HG03565 (cell line): ENCODE measurements at regions not wholly inside any gene's neighbourhood (a gene's known extent, or its start where the extent isn't known, plus 50 kb on each side); places are given as distances from the start of the nearest gene placed in this dataset.

ENCODE experiments used
- ATAC-seq: cut with Tn5 transposase; IDR thresholded peaks from one replicate; pipeline ENCODE4 v1.9.1; 2021; ENCODE audit warnings: mild to moderate bottlenecking, moderate library complexity; ENCODE audit not compliant: unreplicated experiment

DNA sequence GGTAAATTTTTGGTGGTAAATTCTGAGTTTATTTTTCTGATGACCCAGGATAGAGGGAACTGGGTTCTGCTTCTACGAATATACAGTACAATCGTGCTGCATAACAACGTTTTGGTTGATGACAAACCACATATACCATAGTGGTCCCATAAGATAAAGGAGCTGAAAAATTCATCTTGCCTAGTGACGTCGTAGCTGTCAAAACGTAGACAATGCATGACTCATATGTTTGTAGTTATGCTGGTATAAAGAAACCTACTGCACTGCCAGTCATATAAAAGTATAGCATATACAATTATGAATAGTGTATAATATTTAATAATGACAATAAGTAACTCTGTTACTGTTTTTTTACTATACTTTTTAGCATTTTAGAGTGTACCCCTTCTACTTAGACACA lies 244.0 kb downstream of the GAS1 start:
- no peak for ATAC-seq

- no peak for ATAC-seq
Measured at GRCh38 chr9:86700629-86701028, 246.7 kb downstream of the GAS1 start.

DNA sequence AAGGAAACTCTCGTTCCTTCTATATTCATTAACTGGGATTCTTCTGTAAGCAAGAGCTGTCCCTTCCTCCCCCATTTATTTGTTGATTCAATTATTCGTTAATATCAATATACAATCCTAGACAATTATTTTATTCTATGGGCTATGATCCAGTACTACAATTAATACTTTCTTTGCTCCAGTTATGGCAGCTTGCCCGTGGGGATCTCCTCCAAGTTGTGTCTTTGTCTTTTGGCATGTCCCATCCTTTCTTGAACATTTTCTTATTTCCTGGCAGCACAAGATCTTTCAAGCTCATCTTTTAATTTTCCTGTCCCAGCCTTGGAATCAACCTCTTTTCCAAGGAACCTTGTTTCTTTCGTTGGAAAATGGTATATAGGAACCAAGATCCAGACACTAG lies 249.3 kb downstream of the GAS1 start:
- ATAC-seq: no peak

DNA sequence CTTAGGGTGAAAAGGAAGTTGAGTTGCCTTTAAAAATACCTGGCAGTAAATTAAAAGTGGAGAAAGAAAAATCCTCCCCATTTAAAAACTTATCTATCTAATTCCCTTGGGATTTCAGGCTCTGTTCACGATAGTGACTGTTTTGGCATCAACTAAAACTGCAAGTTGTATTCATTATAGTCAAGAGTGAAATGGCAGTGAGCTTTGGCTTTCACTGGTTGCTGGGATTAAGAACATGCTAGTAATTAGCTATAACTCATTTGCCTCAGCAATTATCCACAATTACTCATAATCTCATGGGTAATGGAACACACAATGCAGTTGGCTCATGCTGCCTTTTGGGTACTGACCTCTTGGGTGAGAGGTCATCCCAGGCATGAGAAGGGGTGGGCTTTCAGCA lies 250.1 kb downstream of the GAS1 start:
- ATAC-seq: no peak

DNA sequence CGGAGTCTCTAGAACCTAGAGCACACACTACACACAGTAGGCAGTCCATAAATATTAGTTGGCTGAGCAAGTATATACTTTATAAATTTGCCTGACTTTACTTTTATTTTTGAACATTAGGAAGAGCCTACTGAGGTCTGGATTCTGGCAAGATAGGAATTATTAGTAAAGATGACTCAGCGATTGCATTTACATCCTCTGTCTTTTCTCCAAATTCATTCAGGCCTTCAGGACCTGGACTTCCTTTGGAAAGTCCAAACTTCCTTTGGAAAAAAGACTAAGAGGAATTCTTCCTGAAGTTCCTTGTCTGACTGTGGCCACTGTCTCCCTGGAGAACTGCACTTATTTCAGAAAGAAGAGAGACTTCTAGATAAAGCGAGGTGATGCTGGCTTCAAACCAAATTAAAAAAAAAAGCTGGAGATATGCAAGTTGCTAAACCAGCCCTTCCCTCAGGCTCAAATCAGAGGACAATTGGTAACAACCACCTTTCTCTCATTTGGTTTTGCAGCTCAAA lies 251.3 kb downstream of the GAS1 start:
- ATAC-seq: no peak

- no peak for ATAC-seq
Measured at GRCh38 chr9:86690034-86690433, 257.3 kb downstream of the GAS1 start.

DNA sequence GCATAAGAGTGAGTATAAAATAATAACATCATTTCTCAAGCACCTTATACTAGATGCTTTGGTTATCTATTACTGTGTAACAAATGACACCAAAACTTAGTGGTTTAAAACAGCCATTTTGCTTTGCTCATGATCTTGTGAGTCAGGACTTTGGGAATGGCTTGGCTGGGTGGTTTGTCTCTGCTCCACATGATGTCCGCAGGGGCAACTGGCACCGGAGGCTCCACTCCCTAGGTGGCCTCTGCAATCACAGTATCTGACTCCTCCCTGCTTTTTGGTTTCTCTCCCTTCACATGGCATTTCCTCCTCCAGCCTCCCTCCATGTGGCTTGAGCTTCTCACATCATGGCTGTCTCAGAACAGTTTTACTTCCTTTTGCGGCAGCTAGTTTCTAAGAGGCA lies 259.5 kb downstream of the GAS1 start:
- ATAC-seq: no peak

DNA sequence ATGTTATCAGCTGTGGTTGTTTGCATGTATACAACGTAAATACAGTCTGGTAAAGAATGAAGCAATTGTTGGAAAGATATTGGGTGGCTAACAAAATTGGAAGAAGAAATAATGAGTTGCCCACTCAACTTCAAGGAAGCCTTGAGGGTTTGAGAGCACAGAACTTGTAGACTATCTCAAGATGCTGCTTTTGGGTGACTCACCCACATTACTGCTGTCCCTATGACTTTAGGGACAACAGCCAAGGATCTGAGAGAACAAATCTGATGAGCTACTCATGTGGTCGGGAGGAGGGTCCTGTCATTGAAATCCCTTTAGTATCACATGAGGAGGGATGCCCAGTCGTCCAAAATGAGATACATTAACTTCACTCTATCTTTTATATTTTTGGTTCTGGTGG lies 261.8 kb downstream of the GAS1 start:
- no peak for ATAC-seq

DNA sequence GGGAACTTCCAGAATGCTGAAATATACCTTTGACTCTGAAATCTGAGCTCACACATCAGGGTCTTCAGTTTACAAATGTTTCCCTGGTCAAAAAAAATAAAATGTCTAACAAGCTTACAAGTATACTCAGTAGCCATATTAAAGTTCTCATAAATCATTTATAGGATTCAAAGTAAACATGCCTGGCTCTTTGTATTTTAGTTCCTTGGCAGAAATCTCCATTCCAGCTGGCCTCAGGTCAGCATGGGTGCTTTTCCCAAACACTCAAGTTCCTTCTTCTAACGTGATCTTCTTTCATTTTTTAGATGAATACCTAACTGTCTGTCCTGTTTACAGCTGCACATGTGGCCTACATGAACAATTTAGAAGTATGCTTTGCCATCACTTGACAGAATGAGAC lies 263.2 kb downstream of the GAS1 start:
- ATAC-seq: no peak

- ATAC-seq: no peak
Measured at GRCh38 chr9:86682240-86682639, 265.1 kb downstream of the GAS1 start.

- ATAC-seq: no peak
Measured at GRCh38 chr9:86679909-86680308, 267.4 kb downstream of the GAS1 start.

- ATAC-seq: no peak
Measured at GRCh38 chr9:86676396-86676795, 270.9 kb downstream of the GAS1 start.

- ATAC-seq: no peak
Measured at GRCh38 chr9:86675805-86676204, 271.5 kb downstream of the GAS1 start.

DNA sequence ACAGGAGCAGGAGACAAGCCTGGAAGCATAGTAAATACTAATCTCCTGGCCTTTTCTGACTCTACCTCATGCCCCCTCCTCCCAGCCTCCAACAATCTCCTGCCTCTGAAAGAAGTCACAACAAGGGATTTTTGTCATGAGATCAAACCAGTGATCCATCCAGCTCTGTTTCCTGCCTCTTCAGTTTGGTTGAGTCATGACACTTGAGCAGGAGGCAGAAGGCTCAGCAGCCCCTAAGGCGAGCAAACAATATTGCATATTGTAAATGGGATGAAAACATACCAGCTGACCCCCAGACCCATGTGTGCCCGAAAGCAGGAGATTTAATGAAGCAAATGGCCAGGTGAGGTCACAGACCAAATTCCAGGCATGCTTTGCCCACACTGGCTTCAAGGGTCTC lies 272.8 kb downstream of the GAS1 start:
- no peak for ATAC-seq

DNA sequence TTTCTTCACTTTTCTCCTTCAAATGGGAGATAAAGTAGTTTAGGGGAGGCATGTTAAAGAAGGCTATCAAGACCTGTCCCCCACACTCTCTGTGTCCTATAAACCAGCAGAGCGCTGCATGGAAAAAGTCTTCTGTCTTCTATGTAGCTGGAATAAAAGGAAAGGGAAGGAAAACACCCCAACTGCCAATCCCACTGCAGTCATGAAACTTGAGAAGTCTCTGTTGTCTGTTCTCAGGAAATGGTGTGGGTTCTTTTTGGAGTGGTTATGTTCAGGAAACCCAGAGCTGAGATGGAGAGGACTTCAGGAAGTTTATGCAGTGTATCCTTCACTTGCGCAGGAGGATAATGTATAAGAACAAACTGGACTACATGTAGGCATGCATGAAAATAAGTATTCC lies 274.3 kb downstream of the GAS1 start:
- no peak for ATAC-seq

DNA sequence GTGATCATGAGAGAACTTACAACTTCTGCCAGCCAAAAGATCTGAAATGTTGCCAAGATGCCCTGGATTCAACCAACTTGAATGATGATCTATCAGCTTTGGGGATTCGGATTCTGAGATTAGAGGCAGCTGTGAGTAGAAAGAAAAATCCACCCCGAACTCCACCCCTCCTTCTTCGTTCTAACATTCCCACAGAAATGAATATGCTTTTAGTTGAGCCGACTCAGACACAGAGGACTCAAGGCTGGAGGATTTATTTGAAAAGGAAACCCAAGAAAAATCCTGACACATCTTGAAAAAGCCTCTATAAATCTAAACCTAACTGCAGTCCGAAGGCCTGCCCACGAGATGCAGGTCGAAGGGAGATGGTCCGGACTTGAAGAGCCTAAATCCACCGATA lies 275.0 kb downstream of the GAS1 start:
- ATAC-seq: no peak

DNA sequence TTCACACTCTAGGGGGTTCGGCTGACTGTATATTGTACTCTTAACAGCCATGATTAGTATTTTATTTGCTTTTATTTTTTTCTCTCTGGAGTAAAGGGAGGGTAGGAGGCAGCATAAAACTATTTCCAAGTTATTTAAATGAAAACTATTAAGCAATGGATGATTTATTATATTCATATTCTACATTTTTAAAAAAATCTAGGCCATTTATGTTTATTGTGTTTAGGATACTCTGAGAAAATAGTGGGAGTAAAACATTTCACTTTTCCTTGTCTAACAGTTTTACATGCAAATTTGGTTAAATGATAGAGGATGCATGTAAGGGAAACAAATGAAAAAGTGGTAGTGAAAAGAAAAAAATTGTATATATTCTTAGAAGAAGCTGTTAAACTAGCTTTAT lies 276.3 kb downstream of the GAS1 start:
- no peak for ATAC-seq

DNA sequence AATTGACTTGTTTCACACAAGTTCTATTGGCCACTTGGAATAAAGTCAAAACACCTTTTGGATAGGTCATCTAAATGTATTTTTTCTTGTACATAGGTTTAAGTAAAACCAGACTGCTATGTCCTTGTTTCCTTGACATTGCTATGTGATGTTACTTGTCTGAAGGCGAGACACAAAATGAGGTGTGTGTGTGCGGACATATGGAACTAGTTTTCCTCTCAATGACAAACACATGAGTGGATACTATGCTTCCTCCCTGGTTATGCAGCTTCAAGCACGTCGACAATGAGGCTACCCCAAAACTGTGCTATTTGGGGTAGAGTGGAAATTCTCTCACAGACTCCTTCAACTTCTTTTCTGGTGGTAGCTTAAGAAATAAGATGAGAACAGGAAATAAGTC lies 276.8 kb downstream of the GAS1 start:
- no peak for ATAC-seq

GRCh38 chr9:86670076-86670475 lies 277.2 kb downstream of the GAS1 start:
- ATAC-seq: no peak

DNA sequence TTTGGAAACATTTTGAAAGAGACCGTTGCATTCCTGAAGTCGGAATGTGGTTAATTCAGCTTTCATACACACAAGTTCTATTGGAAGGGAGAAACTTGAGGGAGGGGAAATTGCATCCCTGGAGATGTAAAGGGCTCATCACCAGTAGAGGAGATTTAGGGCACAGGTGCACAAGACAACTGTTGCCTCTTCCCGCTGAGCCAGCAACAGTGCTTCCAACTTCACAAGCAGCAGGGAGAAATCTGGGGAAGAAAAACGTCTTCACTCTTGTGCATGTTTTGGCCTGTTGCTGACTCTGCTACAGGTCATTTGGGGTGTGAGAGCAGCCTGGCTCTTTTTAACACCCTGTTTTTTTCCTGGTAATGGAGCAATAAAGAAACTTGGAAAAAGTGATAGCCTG lies 277.9 kb downstream of the GAS1 start:
- no peak for ATAC-seq

- no peak for ATAC-seq
Measured at GRCh38 chr9:86668488-86668887, 278.8 kb downstream of the GAS1 start.

DNA sequence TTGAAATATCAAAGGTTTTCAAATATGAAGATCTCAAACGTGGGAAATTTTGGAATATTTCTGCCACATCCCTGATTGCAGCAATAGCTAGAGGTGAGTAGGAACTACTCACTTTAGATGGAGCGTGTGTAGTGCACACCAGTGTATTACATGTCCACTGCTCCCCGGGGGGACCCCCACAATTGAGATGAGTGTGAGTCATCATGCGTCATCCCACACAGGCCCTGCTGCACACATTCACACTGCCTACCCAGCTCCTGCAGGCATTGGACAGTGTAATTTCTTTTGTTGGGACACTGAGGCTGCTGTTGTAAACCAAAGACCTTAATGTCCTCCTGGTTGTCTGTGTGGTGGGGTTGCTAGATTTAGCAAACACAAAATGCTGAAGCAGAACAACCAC lies 280.0 kb downstream of the GAS1 start:
- no peak for ATAC-seq

DNA sequence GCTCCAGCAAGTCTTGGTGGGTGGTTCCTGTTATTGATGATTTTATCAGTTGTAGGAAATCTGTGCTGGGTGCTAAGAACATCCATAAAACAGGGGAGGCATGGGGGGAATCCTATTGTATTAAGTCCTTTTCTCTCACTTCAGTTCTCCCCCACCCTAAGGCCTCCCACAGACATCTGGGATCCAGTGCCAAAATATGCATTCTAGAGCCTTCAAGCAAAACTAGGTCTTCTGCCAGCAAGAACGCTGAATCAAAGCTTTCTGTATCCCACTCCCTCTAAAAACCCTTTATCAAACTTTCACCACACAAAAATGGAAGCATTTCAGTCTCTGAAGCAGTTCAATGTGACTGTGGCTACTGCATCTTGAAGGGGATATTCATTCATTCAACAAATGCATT lies 281.9 kb downstream of the GAS1 start:
- no peak for ATAC-seq

DNA sequence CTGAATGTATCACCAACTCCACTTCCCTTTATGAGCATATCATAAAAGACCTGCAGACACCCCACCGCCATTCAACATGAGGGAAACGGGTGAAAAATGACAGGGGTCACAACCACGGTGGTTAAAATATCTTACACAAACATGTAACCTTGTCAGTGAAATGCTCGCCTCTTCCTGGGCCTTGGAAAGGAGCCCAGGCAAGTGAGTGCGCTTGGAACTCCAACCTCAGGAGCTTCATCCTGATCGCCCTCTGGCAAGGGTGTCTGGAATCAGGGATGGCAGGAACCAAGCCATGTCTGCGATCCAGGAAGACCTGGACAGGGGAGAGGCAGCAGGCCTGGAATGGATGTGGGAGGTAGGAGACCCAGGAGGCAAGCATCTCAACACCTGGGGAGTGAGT lies 282.7 kb downstream of the GAS1 start:
- ATAC-seq: no peak
